NCI-H2107 treated with DMSO at 0.1 percent for 48 hours (cell line): ENCODE measurements at regions not wholly inside any gene's neighbourhood (a gene's known extent, or its start where the extent isn't known, plus 50 kb on each side); places are given as distances from the start of the nearest gene placed in this dataset.

Source experiments
- DNase-seq: peaks from one replicate; lab custom pipeline; 2025; ENCODE audit not compliant: unreplicated experiment; lab: John Stamatoyannopoulos, UW

GRCh38 chr12:94789510-94790225 is 139.3 kb upstream of the TMCC3 start:
- no peak for DNase-seq

- no peak for DNase-seq
These were observed 137.9 kb upstream of the TMCC3 start for GRCh38 chr12:94788298-94788697.

GRCh38 chr12:94786906-94787305 is 136.5 kb upstream of the TMCC3 start:
- DNase-seq = no peak

GRCh38 chr12:94783862-94784261 is 133.5 kb upstream of the TMCC3 start:
- no peak for DNase-seq

- DNase-seq = no peak
These were observed 133.0 kb upstream of the TMCC3 start for GRCh38 chr12:94783343-94783742.

GRCh38 chr12:94781835-94782234 is 131.5 kb upstream of the TMCC3 start:
- no peak for DNase-seq

GRCh38 chr12:94779485-94779884 is 129.1 kb upstream of the TMCC3 start:
- no peak for DNase-seq

GRCh38 chr12:94777936-94778335 is 127.6 kb upstream of the TMCC3 start:
- DNase-seq = no peak

GRCh38 chr12:94775710-94776109 is 125.4 kb upstream of the TMCC3 start:
- no peak for DNase-seq

GRCh38 chr12:94771741-94772140 is 121.4 kb upstream of the TMCC3 start:
- DNase-seq = no peak

- DNase-seq = no peak
These were observed 120.8 kb upstream of the TMCC3 start for GRCh38 chr12:94771199-94771598.

- DNase-seq = no peak
These were observed 120.4 kb upstream of the TMCC3 start for GRCh38 chr12:94770791-94771190.

GRCh38 chr12:94769776-94770759 is 119.7 kb upstream of the TMCC3 start:
- no peak for DNase-seq

- no peak for DNase-seq
These were observed 118.7 kb upstream of the TMCC3 start for GRCh38 chr12:94769047-94769420.

GRCh38 chr12:94768398-94769046 is 118.2 kb upstream of the TMCC3 start:
- no peak for DNase-seq

GRCh38 chr12:94767956-94768355 is 117.6 kb upstream of the TMCC3 start:
- no peak for DNase-seq

- DNase-seq = no peak
These were observed 116.0 kb upstream of the TMCC3 start for GRCh38 chr12:94766397-94766796.

GRCh38 chr12:94763462-94763861 is 113.1 kb upstream of the TMCC3 start:
- no peak for DNase-seq

GRCh38 chr12:94762943-94763342 is 112.6 kb upstream of the TMCC3 start:
- no peak for DNase-seq

- DNase-seq = no peak
These were observed 112.0 kb upstream of the TMCC3 start for GRCh38 chr12:94762259-94762942.

- DNase-seq = no peak
These were observed 111.2 kb upstream of the TMCC3 start for GRCh38 chr12:94761559-94761958.
